HCT116 (cell line): ENCODE measurements at regions not wholly inside any gene's neighbourhood (a gene's known extent, or its start where the extent isn't known, plus 50 kb on each side); places are given as distances from the start of the nearest gene placed in this dataset.

Experiments used
- ATAC-seq: fragments of 200-7000 bp; cut with Tn5 transposase; 2 replicates; pipeline ENCODE4 v1.9.1; 2020; ENCODE audit warnings: mild to moderate bottlenecking, moderate library complexity
- BruUV-seq: library from RNA; stranded (reverse); fragments of 400-500 nt; replicated peaks from 2 replicates; lab custom pipeline; 2021; lab: Mats Ljungman, UMichigan
- CTCF ChIA-PET: fragments of 300-600 bp; sonication (Branson Sonifier 250); formaldehyde crosslinking; loops from one replicate; lab custom pipeline; 2021; ENCODE audit warnings: antibody characterized with exemption; lab: Charles Lee
- POLR2A ChIA-PET: fragments of 300-600, 350-600 bp; sonication (Branson Sonifier 250); formaldehyde crosslinking; loops from one replicate; lab custom pipeline; 2021; ENCODE audit warnings: antibody characterized with exemption; lab: Charles Lee
- RAD21 ChIA-PET, 2 experiments: fragments of 300-600 bp; sonication (Branson Sonifier 250); formaldehyde crosslinking; loops; one replicate each; lab custom pipeline; 2023; ENCODE audit warnings: low total read pairs in 2 of 2; ENCODE audit not compliant: uncharacterized antibody in 2 of 2, unreplicated experiment in 2 of 2, low non-redundant PET in 1 of 2; lab: Charles Lee
- DNase-seq: peaks from one replicate; pipeline ENCODE4 v3.0.0-alpha.2; 2010; ENCODE audit warnings: low read depth, low spot score
- H2AFZ ChIP-seq: fragments of 200-600 bp; shearing (Covaris generic), sonication (generic); 2 replicates; pipeline ENCODE4 v1.6.1; 2017; ENCODE audit warnings: low read depth, mixed run types, mixed read lengths, antibody characterized with exemption, low read length; ENCODE audit not compliant: poor library complexity, severe bottlenecking
- H3K27ac ChIP-seq: 2 replicates; pipeline ENCODE4 v1.5.1; 2012; ENCODE audit warnings: low read depth, low read length
- H3K27me3 ChIP-seq: fragments of 200-600 bp; sonication (generic); 2 replicates; pipeline ENCODE4 v1.6.1; 2016; ENCODE audit warnings: mixed run types, low read length, mixed read lengths; ENCODE audit not compliant: insufficient read depth
- H3K36me3 ChIP-seq, 2 experiments: fragments of 200-500 bp in 1 of 2; fragments of 200-600 bp in 1 of 2; sonication (Bioruptor generic) in 1 of 2; sonication (generic) in 1 of 2; 2 replicates each; pipeline versions ENCODE4 v1.5.1 to v1.6.1; 2014 to 2016; ENCODE audit warnings: low read length in 2 of 2, inconsistent platforms in 1 of 2, mixed read lengths in 1 of 2, mixed run types in 1 of 2; ENCODE audit not compliant: insufficient read depth in 2 of 2, control insufficient read depth in 1 of 2
- H3K4me1 ChIP-seq, 2 experiments: fragments of 200-600 bp in 1 of 2; sonication (generic) in 1 of 2; 2 replicates each; pipeline versions ENCODE4 v1.5.1 to v1.6.1; 2012 to 2017; ENCODE audit warnings: low read length in 2 of 2, inconsistent platforms in 1 of 2, mild to moderate bottlenecking in 1 of 2, mixed read lengths in 1 of 2, mixed run types in 1 of 2, moderate library complexity in 1 of 2; ENCODE audit not compliant: insufficient read depth in 2 of 2, control insufficient read depth in 1 of 2
- H3K4me2 ChIP-seq: fragments of 200-600 bp; sonication (generic); 2 replicates; pipeline ENCODE4 v1.6.1; 2017; ENCODE audit warnings: mixed run types, low read length, mixed read lengths
- H3K4me3 ChIP-seq, 2 experiments: fragments of 200-600 bp in 1 of 2; sonication (generic) in 1 of 2; replicated peaks in 1 of 2; 2 replicates each; pipeline ENCODE4 v1.5.1; 2011 to 2016; ENCODE audit warnings: low read length in 2 of 2, control low read depth in 1 of 2, low read depth in 1 of 2, mild to moderate bottlenecking in 1 of 2, mixed read lengths in 1 of 2, mixed run types in 1 of 2
- H3K79me2 ChIP-seq: fragments of 200-600 bp; sonication (generic); 2 replicates; pipeline ENCODE4 v1.6.1; 2017; ENCODE audit warnings: mild to moderate bottlenecking, mixed run types, low read length, moderate library complexity, mixed read lengths; ENCODE audit not compliant: insufficient read depth
- H3K9ac ChIP-seq: fragments of 200-600 bp; sonication (generic); 2 replicates; pipeline ENCODE4 v1.6.1; 2016; ENCODE audit warnings: low read length, mixed read lengths
- H3K9me2 ChIP-seq: fragments of 200-600 bp; sonication (generic), shearing (Covaris generic); 2 replicates; pipeline ENCODE4 v1.6.1; 2017; ENCODE audit warnings: mixed run types, mild to moderate bottlenecking, moderate library complexity; ENCODE audit not compliant: insufficient read depth
- H3K9me3 ChIP-seq, 2 experiments: fragments of 200-500 bp in 1 of 2; fragments of 200-600 bp in 1 of 2; sonication (Bioruptor generic) in 1 of 2; sonication (generic) in 1 of 2; 2 replicates each; pipeline ENCODE4 v1.6.1; 2014 to 2017; ENCODE audit warnings: low read length in 2 of 2, mixed read lengths in 2 of 2, inconsistent platforms in 1 of 2, low read depth in 1 of 2, mild to moderate bottlenecking in 1 of 2, mixed run types in 1 of 2, moderate library complexity in 1 of 2; ENCODE audit not compliant: control insufficient read depth in 1 of 2, insufficient read depth in 1 of 2
- H4K20me1 ChIP-seq: fragments of 200-600 bp; sonication (generic), shearing (Covaris generic); 2 replicates; pipeline ENCODE4 v1.6.1; 2017; ENCODE audit warnings: mixed run types, mild to moderate bottlenecking, moderate library complexity; ENCODE audit not compliant: insufficient read depth
- POLR2AphosphoS5 ChIP-seq: IDR thresholded peaks from 2 replicates; pipeline ENCODE4 v1.6.1; 2011; ENCODE audit warnings: mild to moderate bottlenecking, low read depth, low read length, moderate library complexity
- TCF7L2 ChIP-seq: IDR thresholded peaks from 2 replicates; pipeline ENCODE4 v1.7.0; 2011; ENCODE audit warnings: borderline replicate concordance, inconsistent platforms; ENCODE audit not compliant: insufficient read depth, insufficient read length; ENCODE audit errors: extremely low read depth
- ZBTB33 ChIP-seq: IDR thresholded peaks from 2 replicates; pipeline ENCODE4 v1.6.1; 2011; ENCODE audit warnings: mild to moderate bottlenecking, low read length, moderate library complexity; ENCODE audit not compliant: insufficient replicate concordance; ENCODE audit errors: extremely low read depth
- ZFX ChIP-seq: fragments of 450-650 bp; IDR thresholded peaks from 2 replicates; pipeline ENCODE4 v1.6.1; 2017
- intact Hi-C: fragments of 100-400 bp; cut with micrococcal nuclease; formaldehyde crosslinking; loops from 2 replicates; pipeline ENCODE4 v1.10.0; 2022

GRCh38 chr10:31618541-31619291 lies 299.7 kb downstream of the ZEB1 start:
- BruUV-seq: no TSS peak
- no peak for TF ChIP-seq ZFX
- TF ChIP-seq TCF7L2: no peak
- no peak for TF ChIP-seq POLR2AphosphoS5
- Histone ChIP-seq H3K36me3 (no peaks in the 10 kb centered on the region), H3K9ac (no peak overlapping the region), H3K4me2 (no peak overlapping the region), H3K79me2 (no peaks in the 10 kb centered on the region), H3K27ac (no peak overlapping the region), H4K20me1 (no peaks in the 10 kb centered on the region), H2AFZ (no peak overlapping the region), H3K9me3 (no peaks in the 10 kb centered on the region), H3K4me3 (no peak overlapping the region), H3K27me3 (no peaks in the 10 kb centered on the region), H3K9me2 (no peaks in the 10 kb centered on the region), H3K4me1 (peaks cover 0 to 16% of the 10 kb centered on the region in 2 experiments; a peak in 2 of 4 replicates)
- intact Hi-C loops: no loop called here
- ATAC-seq (no peak), DNase-seq (no peak)
- RAD21 ChIA-PET: no interaction called here
- CTCF ChIA-PET: no interaction called here
- POLR2A ChIA-PET: no interaction called here

GRCh38 chr10:31617757-31618156 lies 298.7 kb downstream of the ZEB1 start:
- no peaks in the 10 kb centered on the region for H4K20me1 ChIP-seq
- intact Hi-C loops: no loop called here
- H3K27me3 ChIP-seq: no peaks in the 10 kb centered on the region
- peaks cover 0 to 16% of the 10 kb centered on the region in 2 experiments; a peak in 2 of 4 replicates for H3K4me1 ChIP-seq
- no peaks in the 10 kb centered on the region for H3K36me3 ChIP-seq
- no peak for ATAC-seq
- no peak for DNase-seq
- H3K79me2 ChIP-seq: no peaks in the 10 kb centered on the region
- ChIA-PET CTCF (no interaction called here), POLR2A (no interaction called here), RAD21 (no interaction called here)
- H3K27ac ChIP-seq: no peak overlapping the region
- H3K4me3 ChIP-seq: no peak overlapping the region
- BruUV-seq: no TSS peak
- no peak for TF ChIP-seq ZBTB33
- no peak overlapping the region for H3K9ac ChIP-seq
- H3K9me2 ChIP-seq: no peaks in the 10 kb centered on the region
- no peaks in the 10 kb centered on the region for H3K9me3 ChIP-seq
- no peak overlapping the region for H3K4me2 ChIP-seq
- H2AFZ ChIP-seq: no peak overlapping the region
